Tibial nerve (tissue), 4 donors: ENCODE measurements at regions not wholly inside any gene's neighbourhood (a gene's known extent, or its start where the extent isn't known, plus 50 kb on each side); places are given as distances from the start of the nearest gene placed in this dataset.

Experiments
- DNase-seq, 2 donors: peaks; one replicate each; pipeline ENCODE4 v3.0.0-alpha.2; 2019; ENCODE audit warnings: low spot score in 2 of 2
- H3K27ac ChIP-seq, 4 donors: fragments of 200-600 bp; sonication (generic) in 3 of 4; one replicate each; pipeline ENCODE4 v1.5.1; 2017 to 2019; ENCODE audit warnings: mild to moderate bottlenecking in 1 of 4
- H3K27me3 ChIP-seq, 2 donors: fragments of 200-600 bp; sonication (generic) in 1 of 2; one replicate each; pipeline versions ENCODE4 v1.5.1 to v1.6.0; 2017 to 2019
- H3K36me3 ChIP-seq, 3 donors: fragments of 200-600 bp; sonication (generic); one replicate each; pipeline ENCODE4 v1.5.1; 2018 to 2019
- H3K4me1 ChIP-seq, 4 donors: fragments of 200-600 bp; sonication (generic) in 3 of 4; one replicate each; pipeline ENCODE4 v1.5.1; 2017 to 2019
- H3K4me3 ChIP-seq, 4 donors: fragments of 200-600 bp; sonication (generic) in 3 of 4; one replicate each; pipeline ENCODE4 v1.5.1; 2017 to 2019; ENCODE audit warnings: mild to moderate bottlenecking in 1 of 4, moderate library complexity in 1 of 4
- H3K9me3 ChIP-seq, 4 donors: fragments of 200-600 bp; sonication (generic) in 3 of 4; one replicate each; pipeline ENCODE4 v1.5.1; 2017 to 2019
- CTCF ChIP-seq, 5 experiments: fragments of 200-600 bp in 3 of 5; fragments of 450-650 bp in 2 of 5; sonication (generic) in 3 of 5; IDR thresholded peaks; one replicate each; pipeline ENCODE4 v1.5.1; 2016 to 2019; ENCODE audit warnings: antibody characterized with exemption in 5 of 5, mild to moderate bottlenecking in 3 of 5, moderate library complexity in 2 of 5
- EP300 ChIP-seq, 2 donors: sonication (generic); formaldehyde crosslinking; IDR thresholded peaks; one replicate each; pipeline ENCODE4 v1.6.1; 2017; ENCODE audit warnings: antibody characterized with exemption in 2 of 2, mild to moderate bottlenecking in 1 of 2
- POLR2A ChIP-seq, 2 donors: fragments of 450-650 bp; IDR thresholded peaks; one replicate each; pipeline ENCODE4 v1.6.1; 2017; ENCODE audit warnings: antibody characterized with exemption in 2 of 2, mild to moderate bottlenecking in 2 of 2, moderate library complexity in 2 of 2
- WGBS, 2 donors: methylation state at CpG; one replicate each; pipeline ENCODE4 v1.1.5; 2018; 5-methylcytosine and 5-hydroxymethylcytosine counted together

GRCh38 chr2:123163398-123163797 lies 861.7 kb upstream of the CNTNAP5 start:
- Histone ChIP-seq H3K9me3 (peaks cover 0 to 6% (median 0%) of the 10 kb centered on the region in 4 donors), H3K27ac (no peak overlapping the region), H3K4me3 (no peak overlapping the region), H3K4me1 (no peaks in the 10 kb centered on the region), H3K27me3 (no peaks in the 10 kb centered on the region), H3K36me3 (no peaks in the 10 kb centered on the region)
- TF ChIP-seq EP300 (IDR thresholded peaks at IDR 0.05) (no peak), POLR2A (IDR thresholded peaks at IDR 0.05) (no peak), CTCF (IDR thresholded peaks at IDR 0.05) (no peak)
- 53 to 54% methylated on average over 2 of the region's 2 CpGs for WGBS, 2 donors
- DNase-seq = no peak

- H3K4me1 ChIP-seq = no peaks in the 10 kb centered on the region
Observed at GRCh38 chr2:123164216-123164615, 860.9 kb upstream of the CNTNAP5 start.

GRCh38 chr2:123165616-123166015 lies 859.5 kb upstream of the CNTNAP5 start:
- DNase-seq = no peak
- no peak overlapping the region for H3K4me3 ChIP-seq
- no peaks in the 10 kb centered on the region for H3K27me3 ChIP-seq
- peaks cover 0 to 8% (median 0%) of the 10 kb centered on the region in 4 donors for H3K9me3 ChIP-seq
- H3K36me3 ChIP-seq = no peaks in the 10 kb centered on the region
- no peak for TF ChIP-seq EP300 (IDR thresholded peaks at IDR 0.05)
- no peak overlapping the region for H3K27ac ChIP-seq
- no peaks in the 10 kb centered on the region for H3K4me1 ChIP-seq
- 91 to 94% methylated on average over 7 of the region's 7 CpGs for WGBS, 2 donors

More at GRCh38 chr2:123164216-123164615, 860.9 kb upstream of the CNTNAP5 start:
- TF ChIP-seq POLR2A (IDR thresholded peaks at IDR 0.05) = no peak
- TF ChIP-seq EP300 (IDR thresholded peaks at IDR 0.05) = no peak
- TF ChIP-seq CTCF (IDR thresholded peaks at IDR 0.05) = no peak
- Histone ChIP-seq H3K36me3 (no peaks in the 10 kb centered on the region), H3K4me3 (no peak overlapping the region), H3K27me3 (no peaks in the 10 kb centered on the region), H3K27ac (no peak overlapping the region), H3K9me3 (peaks cover 0 to 8% (median 0%) of the 10 kb centered on the region in 4 donors)
- WGBS, 2 donors = 34 to 42% methylated on average over 2 of the region's 2 CpGs
- no peak for DNase-seq

- no peak overlapping the region for H3K4me3 ChIP-seq
- peaks cover 0 to 8% (median 0%) of the 10 kb centered on the region in 4 donors for H3K9me3 ChIP-seq
- DNase-seq = no peak
- WGBS, 2 donors = 41 to 59% methylated on average over 3 of the region's 3 CpGs
- no peak for TF ChIP-seq POLR2A (IDR thresholded peaks at IDR 0.05)
- TF ChIP-seq EP300 (IDR thresholded peaks at IDR 0.05) = no peak
- no peak for TF ChIP-seq CTCF (IDR thresholded peaks at IDR 0.05)
- no peaks in the 10 kb centered on the region for H3K27me3 ChIP-seq
- H3K36me3 ChIP-seq = no peaks in the 10 kb centered on the region
- H3K27ac ChIP-seq = no peak overlapping the region
- H3K4me1 ChIP-seq = no peaks in the 10 kb centered on the region
Observed at GRCh38 chr2:123179526-123179925, 845.6 kb upstream of the CNTNAP5 start.

GRCh38 chr2:123195957-123196356 lies 829.1 kb upstream of the CNTNAP5 start:
- 92 to 94% methylated on average over 4 of the region's 4 CpGs for WGBS, 2 donors
- H3K4me3 ChIP-seq = no peak overlapping the region
- no peaks in the 10 kb centered on the region for H3K27me3 ChIP-seq
- no peak overlapping the region for H3K27ac ChIP-seq
- H3K9me3 ChIP-seq = no peaks in the 10 kb centered on the region
- TF ChIP-seq CTCF (IDR thresholded peaks at IDR 0.05) (no peak), EP300 (IDR thresholded peaks at IDR 0.05) (no peak), POLR2A (IDR thresholded peaks at IDR 0.05) (no peak)
- no peaks in the 10 kb centered on the region for H3K36me3 ChIP-seq
- no peaks in the 10 kb centered on the region for H3K4me1 ChIP-seq
- no peak for DNase-seq

- no peak overlapping the region for H3K4me3 ChIP-seq
- no peak for TF ChIP-seq EP300 (IDR thresholded peaks at IDR 0.05)
- no peak for TF ChIP-seq POLR2A (IDR thresholded peaks at IDR 0.05)
- TF ChIP-seq CTCF (IDR thresholded peaks at IDR 0.05) = no peak
- H3K9me3 ChIP-seq = no peaks in the 10 kb centered on the region
- DNase-seq = no peak
- H3K36me3 ChIP-seq = no peaks in the 10 kb centered on the region
- H3K27ac ChIP-seq = no peak overlapping the region
- WGBS, 2 donors = 82 to 83% methylated on average over 2 of the region's 2 CpGs
- H3K27me3 ChIP-seq = no peaks in the 10 kb centered on the region
- no peaks in the 10 kb centered on the region for H3K4me1 ChIP-seq
Observed at GRCh38 chr2:123200035-123200434, 825.1 kb upstream of the CNTNAP5 start.
